OCI-LY1 (cell line): ENCODE measurements at regions not wholly inside any gene's neighbourhood (a gene's known extent, or its start where the extent isn't known, plus 50 kb on each side); places are given as distances from the start of the nearest gene placed in this dataset.

Experiments
- EZH2 ChIP-seq: fragments of 200-600 bp; sonication (generic), shearing (Covaris generic); IDR thresholded peaks from 2 replicates; pipeline ENCODE4 v1.8.0; 2017; ENCODE audit warnings: borderline replicate concordance, mixed run types, mild to moderate bottlenecking, antibody characterized with exemption, low read length, moderate library complexity, mixed read lengths
- TF ChIP-seq, protein P1 (sequence below): fragments of 200-600 bp; sonication (generic), shearing (Covaris generic); IDR thresholded peaks from 2 replicates; pipeline ENCODE4 v1.5.1; 2017; ENCODE audit warnings: mild to moderate bottlenecking, antibody characterized with exemption, low read length, moderate library complexity, mixed read lengths

DNA sequence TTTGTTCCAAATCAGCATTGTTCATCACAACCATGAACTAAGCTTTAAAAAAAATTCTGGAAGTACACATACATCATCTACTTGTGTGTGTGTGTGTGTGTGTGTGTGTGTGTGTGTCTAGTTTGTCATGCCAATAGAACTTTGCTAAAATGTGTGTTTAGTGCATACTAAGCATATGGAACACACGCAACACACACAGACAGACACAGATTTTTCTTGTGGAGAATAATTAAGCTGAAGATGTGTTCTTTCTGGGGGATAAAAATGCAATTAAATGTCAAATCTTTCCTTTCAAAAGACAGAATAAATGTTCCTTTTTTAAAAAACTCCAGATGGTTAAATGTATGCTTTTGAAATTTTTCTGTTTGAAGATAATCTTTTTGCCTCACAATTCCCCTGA lies 530.4 kb upstream of the INTU start:
- TF ChIP-seq, protein P1, sequence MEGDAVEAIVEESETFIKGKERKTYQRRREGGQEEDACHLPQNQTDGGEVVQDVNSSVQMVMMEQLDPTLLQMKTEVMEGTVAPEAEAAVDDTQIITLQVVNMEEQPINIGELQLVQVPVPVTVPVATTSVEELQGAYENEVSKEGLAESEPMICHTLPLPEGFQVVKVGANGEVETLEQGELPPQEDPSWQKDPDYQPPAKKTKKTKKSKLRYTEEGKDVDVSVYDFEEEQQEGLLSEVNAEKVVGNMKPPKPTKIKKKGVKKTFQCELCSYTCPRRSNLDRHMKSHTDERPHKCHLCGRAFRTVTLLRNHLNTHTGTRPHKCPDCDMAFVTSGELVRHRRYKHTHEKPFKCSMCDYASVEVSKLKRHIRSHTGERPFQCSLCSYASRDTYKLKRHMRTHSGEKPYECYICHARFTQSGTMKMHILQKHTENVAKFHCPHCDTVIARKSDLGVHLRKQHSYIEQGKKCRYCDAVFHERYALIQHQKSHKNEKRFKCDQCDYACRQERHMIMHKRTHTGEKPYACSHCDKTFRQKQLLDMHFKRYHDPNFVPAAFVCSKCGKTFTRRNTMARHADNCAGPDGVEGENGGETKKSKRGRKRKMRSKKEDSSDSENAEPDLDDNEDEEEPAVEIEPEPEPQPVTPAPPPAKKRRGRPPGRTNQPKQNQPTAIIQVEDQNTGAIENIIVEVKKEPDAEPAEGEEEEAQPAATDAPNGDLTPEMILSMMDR = no peak
- TF ChIP-seq EZH2 = no peak
